HCT116 (cell line): ENCODE measurements at regions not wholly inside any gene's neighbourhood (a gene's known extent, or its start where the extent isn't known, plus 50 kb on each side); places are given as distances from the start of the nearest gene placed in this dataset.

Experiments
- ATAC-seq: fragments of 200-7000 bp; cut with Tn5 transposase; 2 replicates; pipeline ENCODE4 v1.9.1; 2020; ENCODE audit warnings: mild to moderate bottlenecking, moderate library complexity
- BruUV-seq: library from RNA; stranded (reverse); fragments of 400-500 nt; replicated peaks from 2 replicates; lab custom pipeline; 2021; lab: Mats Ljungman, UMichigan
- CTCF ChIA-PET: fragments of 300-600 bp; sonication (Branson Sonifier 250); formaldehyde crosslinking; loops from one replicate; lab custom pipeline; 2021; ENCODE audit warnings: antibody characterized with exemption; lab: Charles Lee
- POLR2A ChIA-PET: fragments of 300-600, 350-600 bp; sonication (Branson Sonifier 250); formaldehyde crosslinking; loops from one replicate; lab custom pipeline; 2021; ENCODE audit warnings: antibody characterized with exemption; lab: Charles Lee
- RAD21 ChIA-PET, 2 experiments: fragments of 300-600 bp; sonication (Branson Sonifier 250); formaldehyde crosslinking; loops; one replicate each; lab custom pipeline; 2023; ENCODE audit warnings: low total read pairs in 2 of 2; ENCODE audit not compliant: uncharacterized antibody in 2 of 2, unreplicated experiment in 2 of 2, low non-redundant PET in 1 of 2; lab: Charles Lee
- DNase-seq: peaks from one replicate; pipeline ENCODE4 v3.0.0-alpha.2; 2010; ENCODE audit warnings: low read depth, low spot score
- H2AFZ ChIP-seq: fragments of 200-600 bp; shearing (Covaris generic), sonication (generic); 2 replicates; pipeline ENCODE4 v1.6.1; 2017; ENCODE audit warnings: low read depth, mixed run types, mixed read lengths, antibody characterized with exemption, low read length; ENCODE audit not compliant: poor library complexity, severe bottlenecking
- H3K27ac ChIP-seq: 2 replicates; pipeline ENCODE4 v1.5.1; 2012; ENCODE audit warnings: low read depth, low read length
- H3K27me3 ChIP-seq: fragments of 200-600 bp; sonication (generic); 2 replicates; pipeline ENCODE4 v1.6.1; 2016; ENCODE audit warnings: mixed run types, low read length, mixed read lengths; ENCODE audit not compliant: insufficient read depth
- H3K36me3 ChIP-seq, 2 experiments: fragments of 200-500 bp in 1 of 2; fragments of 200-600 bp in 1 of 2; sonication (Bioruptor generic) in 1 of 2; sonication (generic) in 1 of 2; 2 replicates each; pipeline versions ENCODE4 v1.5.1 to v1.6.1; 2014 to 2016; ENCODE audit warnings: low read length in 2 of 2, inconsistent platforms in 1 of 2, mixed read lengths in 1 of 2, mixed run types in 1 of 2; ENCODE audit not compliant: insufficient read depth in 2 of 2, control insufficient read depth in 1 of 2
- H3K4me1 ChIP-seq, 2 experiments: fragments of 200-600 bp in 1 of 2; sonication (generic) in 1 of 2; 2 replicates each; pipeline versions ENCODE4 v1.5.1 to v1.6.1; 2012 to 2017; ENCODE audit warnings: low read length in 2 of 2, inconsistent platforms in 1 of 2, mild to moderate bottlenecking in 1 of 2, mixed read lengths in 1 of 2, mixed run types in 1 of 2, moderate library complexity in 1 of 2; ENCODE audit not compliant: insufficient read depth in 2 of 2, control insufficient read depth in 1 of 2
- H3K4me2 ChIP-seq: fragments of 200-600 bp; sonication (generic); 2 replicates; pipeline ENCODE4 v1.6.1; 2017; ENCODE audit warnings: mixed run types, low read length, mixed read lengths
- H3K4me3 ChIP-seq, 2 experiments: fragments of 200-600 bp in 1 of 2; sonication (generic) in 1 of 2; replicated peaks in 1 of 2; 2 replicates each; pipeline ENCODE4 v1.5.1; 2011 to 2016; ENCODE audit warnings: low read length in 2 of 2, control low read depth in 1 of 2, low read depth in 1 of 2, mild to moderate bottlenecking in 1 of 2, mixed read lengths in 1 of 2, mixed run types in 1 of 2
- H3K79me2 ChIP-seq: fragments of 200-600 bp; sonication (generic); 2 replicates; pipeline ENCODE4 v1.6.1; 2017; ENCODE audit warnings: mild to moderate bottlenecking, mixed run types, low read length, moderate library complexity, mixed read lengths; ENCODE audit not compliant: insufficient read depth
- H3K9ac ChIP-seq: fragments of 200-600 bp; sonication (generic); 2 replicates; pipeline ENCODE4 v1.6.1; 2016; ENCODE audit warnings: low read length, mixed read lengths
- H3K9me2 ChIP-seq: fragments of 200-600 bp; sonication (generic), shearing (Covaris generic); 2 replicates; pipeline ENCODE4 v1.6.1; 2017; ENCODE audit warnings: mixed run types, mild to moderate bottlenecking, moderate library complexity; ENCODE audit not compliant: insufficient read depth
- H3K9me3 ChIP-seq, 2 experiments: fragments of 200-500 bp in 1 of 2; fragments of 200-600 bp in 1 of 2; sonication (Bioruptor generic) in 1 of 2; sonication (generic) in 1 of 2; 2 replicates each; pipeline ENCODE4 v1.6.1; 2014 to 2017; ENCODE audit warnings: low read length in 2 of 2, mixed read lengths in 2 of 2, inconsistent platforms in 1 of 2, low read depth in 1 of 2, mild to moderate bottlenecking in 1 of 2, mixed run types in 1 of 2, moderate library complexity in 1 of 2; ENCODE audit not compliant: control insufficient read depth in 1 of 2, insufficient read depth in 1 of 2
- H4K20me1 ChIP-seq: fragments of 200-600 bp; sonication (generic), shearing (Covaris generic); 2 replicates; pipeline ENCODE4 v1.6.1; 2017; ENCODE audit warnings: mixed run types, mild to moderate bottlenecking, moderate library complexity; ENCODE audit not compliant: insufficient read depth
- CBX3 ChIP-seq: IDR thresholded peaks from 2 replicates; pipeline ENCODE4 v1.6.1; 2012; ENCODE audit warnings: low read depth
- EGR1 ChIP-seq: IDR thresholded peaks from 2 replicates; pipeline ENCODE4 v1.6.1; 2012; ENCODE audit warnings: low read depth
- EZH2phosphoT487 ChIP-seq: fragments of 200-600 bp; IDR thresholded peaks from 2 replicates; pipeline ENCODE4 v1.6.1; 2018; ENCODE audit warnings: antibody characterized with exemption, borderline replicate concordance
- SIN3A ChIP-seq: IDR thresholded peaks from 2 replicates; pipeline ENCODE4 v1.6.1; 2012; ENCODE audit warnings: low read depth
- YY1 ChIP-seq: IDR thresholded peaks from 2 replicates; pipeline ENCODE4 v1.6.1; 2011; ENCODE audit warnings: low read length, low read depth, moderate library complexity, mild to moderate bottlenecking; ENCODE audit not compliant: insufficient replicate concordance; ENCODE audit errors: extremely low read depth
- intact Hi-C: fragments of 100-400 bp; cut with micrococcal nuclease; formaldehyde crosslinking; loops from 2 replicates; pipeline ENCODE4 v1.10.0; 2022
- TF ChIP-seq, protein P1 (sequence below): IDR thresholded peaks from 2 replicates; pipeline ENCODE4 v1.6.1; 2012
- TF ChIP-seq, protein P2 (sequence below), 3 experiments: fragments of 200-600 bp in 1 of 3; sonication (generic) in 1 of 3; IDR thresholded peaks in 2 of 3; conservative IDR thresholded peaks in 1 of 3; 2 replicates each; pipeline ENCODE4 v1.5.1; 2012 to 2017; ENCODE audit warnings: low read depth in 2 of 3, low read length in 2 of 3, antibody characterized with exemption in 1 of 3, borderline replicate concordance in 1 of 3, control low read depth in 1 of 3, mild to moderate bottlenecking in 1 of 3, mixed read lengths in 1 of 3, mixed run types in 1 of 3, moderate library complexity in 1 of 3; ENCODE audit not compliant: insufficient read depth in 1 of 3

DNA sequence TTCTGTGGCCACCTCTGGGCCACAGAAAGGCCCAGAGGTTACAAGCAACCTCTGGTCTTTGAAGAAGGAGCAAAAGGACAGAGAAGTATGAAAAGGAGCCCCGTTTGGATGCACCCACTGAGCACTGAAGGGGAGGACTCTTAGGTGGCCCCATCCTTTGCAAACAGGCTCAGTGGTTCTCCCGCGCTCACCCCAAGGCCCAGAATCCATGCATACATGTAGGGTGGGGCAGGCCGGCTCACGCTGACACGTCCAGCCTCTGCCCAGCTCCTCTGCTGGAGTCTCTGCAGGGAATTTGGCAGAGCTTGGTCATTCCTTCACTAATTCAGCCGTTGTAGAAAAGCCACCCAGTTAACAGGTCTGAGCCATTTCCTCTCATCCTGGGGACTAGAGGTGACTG is 61.3 kb upstream of the AJAP1 start:
- ChIA-PET POLR2A (no interaction called here), CTCF (no interaction called here), RAD21 (no interaction called here)
- no peak overlapping the region for H3K4me3 ChIP-seq
- H3K36me3 ChIP-seq, result no peaks in the 10 kb centered on the region
- H3K9me3 ChIP-seq, result no peaks in the 10 kb centered on the region
- no peaks in the 10 kb centered on the region for H3K4me1 ChIP-seq
- intact Hi-C loops, result no loop called here
- no peak overlapping the region for H3K27ac ChIP-seq
- ATAC-seq (no peak), DNase-seq (no peak)
- H3K79me2 ChIP-seq, result no peaks in the 10 kb centered on the region
- H4K20me1 ChIP-seq, result no peaks in the 10 kb centered on the region
- no peak overlapping the region for H2AFZ ChIP-seq
- no peak overlapping the region for H3K9ac ChIP-seq
- no peaks in the 10 kb centered on the region for H3K27me3 ChIP-seq
- TF ChIP-seq EGR1, result no peak
- no peak for TF ChIP-seq EZH2phosphoT487
- TF ChIP-seq, protein P1, sequence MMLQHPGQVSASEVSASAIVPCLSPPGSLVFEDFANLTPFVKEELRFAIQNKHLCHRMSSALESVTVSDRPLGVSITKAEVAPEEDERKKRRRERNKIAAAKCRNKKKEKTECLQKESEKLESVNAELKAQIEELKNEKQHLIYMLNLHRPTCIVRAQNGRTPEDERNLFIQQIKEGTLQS, result no peak
- no peak overlapping the region for H3K4me2 ChIP-seq
- H3K9me2 ChIP-seq, result no peaks in the 10 kb centered on the region
- BruUV-seq, result no TSS peak

DNA sequence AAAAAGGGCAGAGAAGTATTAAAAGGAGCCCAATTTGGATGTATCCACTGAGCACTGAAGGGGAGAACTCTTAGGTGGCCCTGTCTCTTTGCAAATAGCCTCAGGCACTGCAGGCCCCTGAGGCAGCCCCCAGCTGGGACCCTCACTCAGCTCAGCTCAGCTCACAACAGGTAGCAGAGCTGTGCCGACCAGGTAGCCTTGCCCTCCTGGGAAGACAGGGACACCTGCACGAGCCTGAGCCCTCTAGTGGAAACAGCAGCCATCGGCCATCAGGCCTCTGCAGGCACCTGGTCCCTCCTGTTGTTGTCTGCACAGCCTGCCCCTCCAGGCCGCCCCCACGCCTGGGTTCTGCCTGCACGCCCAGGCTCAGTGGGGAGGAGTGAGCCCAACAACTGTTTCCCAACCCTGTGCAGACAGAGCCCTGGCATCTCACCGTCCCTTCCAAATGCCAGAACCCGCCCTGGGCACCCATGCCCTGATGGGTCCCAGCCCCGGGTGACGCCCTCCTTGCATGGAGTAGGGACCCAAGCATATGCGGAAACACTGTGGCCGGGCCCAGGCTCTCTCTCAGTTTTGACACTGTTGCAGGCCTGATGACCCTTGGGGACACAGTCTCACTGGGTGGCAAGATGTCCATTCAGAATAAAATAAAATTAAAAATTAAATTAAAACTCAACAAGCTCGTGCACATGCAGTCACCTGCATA is 60.0 kb upstream of the AJAP1 start:
- intact Hi-C loops, result no loop called here
- no peaks in the 10 kb centered on the region for H3K27me3 ChIP-seq
- ATAC-seq, result peak; percentile 58; the same call in 1 of the 2 replicates
- RAD21 ChIA-PET, result no interaction called here
- H3K9me2 ChIP-seq, result no peaks in the 10 kb centered on the region
- no peak overlapping the region for H3K4me2 ChIP-seq
- H3K4me1 ChIP-seq, result no peaks in the 10 kb centered on the region
- no peak overlapping the region for H2AFZ ChIP-seq
- no peak overlapping the region for H3K27ac ChIP-seq
- CTCF ChIA-PET, result no interaction called here
- no peak overlapping the region for H3K4me3 ChIP-seq
- H3K9ac ChIP-seq, result no peak overlapping the region
- no peaks in the 10 kb centered on the region for H3K36me3 ChIP-seq
- no peak for TF ChIP-seq EGR1
- no peak for TF ChIP-seq YY1
- TF ChIP-seq, protein P2, sequence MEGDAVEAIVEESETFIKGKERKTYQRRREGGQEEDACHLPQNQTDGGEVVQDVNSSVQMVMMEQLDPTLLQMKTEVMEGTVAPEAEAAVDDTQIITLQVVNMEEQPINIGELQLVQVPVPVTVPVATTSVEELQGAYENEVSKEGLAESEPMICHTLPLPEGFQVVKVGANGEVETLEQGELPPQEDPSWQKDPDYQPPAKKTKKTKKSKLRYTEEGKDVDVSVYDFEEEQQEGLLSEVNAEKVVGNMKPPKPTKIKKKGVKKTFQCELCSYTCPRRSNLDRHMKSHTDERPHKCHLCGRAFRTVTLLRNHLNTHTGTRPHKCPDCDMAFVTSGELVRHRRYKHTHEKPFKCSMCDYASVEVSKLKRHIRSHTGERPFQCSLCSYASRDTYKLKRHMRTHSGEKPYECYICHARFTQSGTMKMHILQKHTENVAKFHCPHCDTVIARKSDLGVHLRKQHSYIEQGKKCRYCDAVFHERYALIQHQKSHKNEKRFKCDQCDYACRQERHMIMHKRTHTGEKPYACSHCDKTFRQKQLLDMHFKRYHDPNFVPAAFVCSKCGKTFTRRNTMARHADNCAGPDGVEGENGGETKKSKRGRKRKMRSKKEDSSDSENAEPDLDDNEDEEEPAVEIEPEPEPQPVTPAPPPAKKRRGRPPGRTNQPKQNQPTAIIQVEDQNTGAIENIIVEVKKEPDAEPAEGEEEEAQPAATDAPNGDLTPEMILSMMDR (IDR thresholded peaks at IDR 0.05 in 2 of 3, conservative IDR thresholded peaks at IDR 0.05 in 1 of 3; ENCODE audit: borderline replicate concordance in 1 of 3, insufficient read depth in 1 of 3, low read depth in 2 of 3, low read length in 2 of 3), result peak in 1 of 3 experiments; percentile 9; a peak in 1 of 6 replicates
- no peak for TF ChIP-seq SIN3A
- no peak for TF ChIP-seq CBX3
- TF ChIP-seq, all 23 proteins: peak for 1
- H4K20me1 ChIP-seq, result no peaks in the 10 kb centered on the region
- POLR2A ChIA-PET, result no interaction called here
- H3K79me2 ChIP-seq, result no peaks in the 10 kb centered on the region
- no TSS peak for BruUV-seq
- no peaks in the 10 kb centered on the region for H3K9me3 ChIP-seq
- no peak for DNase-seq
